OCI-LY7 (cell line): ENCODE measurements at regions not wholly inside any gene's neighbourhood (a gene's known extent, or its start where the extent isn't known, plus 50 kb on each side); places are given as distances from the start of the nearest gene placed in this dataset.

ENCODE experiments used
- BruUV-seq: library from RNA; stranded (reverse); fragments of 400-500 nt; replicated peaks from 2 replicates; lab custom pipeline; 2021; lab: Mats Ljungman, UMichigan
- CTCF ChIA-PET: fragments of 300-600 bp; sonication (Branson Sonifier 250); formaldehyde crosslinking; loops from one replicate; lab custom pipeline; 2022; ENCODE audit warnings: antibody characterized with exemption; ENCODE audit not compliant: unreplicated experiment; lab: Charles Lee
- POLR2A ChIA-PET: fragments of 300-600 bp; sonication (Branson Sonifier 250); formaldehyde crosslinking; loops from one replicate; lab custom pipeline; 2022; ENCODE audit warnings: antibody characterized with exemption; lab: Charles Lee
- DNase-seq: peaks from one replicate; pipeline ENCODE4 v3.0.0-alpha.2; 2015; ENCODE audit warnings: low spot score
- H2AFZ ChIP-seq: fragments of 200-600 bp; sonication (generic), shearing (Covaris generic); 2 replicates; pipeline ENCODE4 v1.6.1; 2014; ENCODE audit warnings: mild to moderate bottlenecking, antibody characterized with exemption, low read length, moderate library complexity
- H3K27ac ChIP-seq: fragments of 200-600 bp; sonication (generic); 2 replicates; pipeline ENCODE4 v1.5.1; 2014; ENCODE audit warnings: mixed run types, low read depth, mild to moderate bottlenecking, moderate library complexity, low read length, inconsistent platforms; ENCODE audit not compliant: poor library complexity, severe bottlenecking
- H3K36me3 ChIP-seq: fragments of 200-600 bp; sonication (generic); 2 replicates; pipeline ENCODE4 v1.6.1; 2014; ENCODE audit warnings: mild to moderate bottlenecking, antibody characterized with exemption, low read length, moderate library complexity, mixed read lengths; ENCODE audit not compliant: insufficient read depth
- H3K4me1 ChIP-seq: fragments of 200-600 bp; sonication (generic); 2 replicates; pipeline ENCODE4 v1.5.1; 2014; ENCODE audit warnings: mild to moderate bottlenecking, low read length; ENCODE audit not compliant: insufficient read depth, poor library complexity, severe bottlenecking
- H3K4me2 ChIP-seq: fragments of 200-600 bp; sonication (generic); 2 replicates; pipeline ENCODE4 v1.6.1; 2014; ENCODE audit warnings: mild to moderate bottlenecking, low read length
- H3K4me3 ChIP-seq: fragments of 200-600 bp; sonication (generic); 2 replicates; pipeline ENCODE4 v1.5.1; 2014; ENCODE audit warnings: mild to moderate bottlenecking, low read depth, low read length; ENCODE audit not compliant: poor library complexity, severe bottlenecking
- H3K79me2 ChIP-seq: fragments of 200-600 bp; sonication (generic); 2 replicates; pipeline ENCODE4 v1.6.1; 2016; ENCODE audit warnings: low read depth, mild to moderate bottlenecking, low read length, moderate library complexity, mixed read lengths; ENCODE audit not compliant: insufficient read depth
- H3K9me2 ChIP-seq: fragments of 200-600 bp; sonication (generic); 2 replicates; pipeline ENCODE4 v1.6.1; 2016; ENCODE audit warnings: mild to moderate bottlenecking, low read length, mixed read lengths; ENCODE audit not compliant: insufficient read depth
- H3K9me3 ChIP-seq: fragments of 200-600 bp; sonication (generic); 2 replicates; pipeline ENCODE4 v1.6.1; 2014; ENCODE audit warnings: mild to moderate bottlenecking, mixed run types, low read length, mixed read lengths
- H4K20me1 ChIP-seq: fragments of 200-600 bp; sonication (generic); 2 replicates; pipeline ENCODE4 v1.6.1; 2014; ENCODE audit warnings: mild to moderate bottlenecking, antibody characterized with exemption, low read length, moderate library complexity, mixed read lengths; ENCODE audit not compliant: insufficient read depth
- CTCF ChIP-seq: fragments of 200-600 bp; sonication (generic); conservative IDR thresholded peaks from 2 replicates; pipeline ENCODE4 v1.5.1; 2014; ENCODE audit warnings: mild to moderate bottlenecking, antibody characterized with exemption, low read length, moderate library complexity, mixed read lengths
- EZH2phosphoT487 ChIP-seq: fragments of 200-600 bp; sonication (generic); IDR thresholded peaks from 2 replicates; pipeline ENCODE4 v1.6.1; 2018; ENCODE audit warnings: low read depth, borderline replicate concordance, mild to moderate bottlenecking, mixed run types, antibody characterized with exemption, low read length, moderate library complexity, mixed read lengths
- intact Hi-C: fragments of 100-400 bp; cut with micrococcal nuclease; formaldehyde crosslinking; loops from one replicate; pipeline ENCODE4 v1.10.0; 2022; ENCODE audit not compliant: unreplicated experiment

- Histone ChIP-seq H3K4me3 (no peak overlapping the region), H3K9me3 (no peaks in the 10 kb centered on the region), H3K27ac (no peak overlapping the region), H4K20me1 (no peaks in the 10 kb centered on the region), H3K9me2 (no peaks in the 10 kb centered on the region), H3K79me2 (no peaks in the 10 kb centered on the region), H3K36me3 (no peaks in the 10 kb centered on the region), H3K4me2 (no peak overlapping the region), H2AFZ (no peak overlapping the region), H3K4me1 (no peaks in the 10 kb centered on the region)
- intact Hi-C loops, result no loop called here
- CTCF ChIA-PET, result no interaction called here
- POLR2A ChIA-PET, result interaction anchor here (0.8 to 1.2 kb wide), 2 partner anchors 14 to 471 kb away, joined by 3 to 4 read pairs; no protein-coding TSS in a partner anchor
- no TSS peak for BruUV-seq
- TF ChIP-seq EZH2phosphoT487, result no peak
- peak; percentile 72 for TF ChIP-seq CTCF
- DNase-seq, result peak; percentile 33
Measured at GRCh38 chr2:145484448-145485097, 964.7 kb upstream of the ZEB2 start.

GRCh38 chr2:145483854-145484253, 963.9 kb upstream of the ZEB2 start:
- H3K27ac ChIP-seq, result no peak overlapping the region
- H4K20me1 ChIP-seq, result no peaks in the 10 kb centered on the region
- no TSS peak for BruUV-seq
- no peak for DNase-seq
- TF ChIP-seq CTCF, result no peak
- no peak for TF ChIP-seq EZH2phosphoT487
- ChIA-PET POLR2A (interaction anchor here (0.5 to 1.2 kb wide), 4 partner anchors 13 to 471 kb away, joined by 3 to 4 read pairs (median 4); no protein-coding TSS in a partner anchor), CTCF (no interaction called here)
- H3K36me3 ChIP-seq, result no peaks in the 10 kb centered on the region
- H3K4me2 ChIP-seq, result no peak overlapping the region
- no peaks in the 10 kb centered on the region for H3K79me2 ChIP-seq
- no peaks in the 10 kb centered on the region for H3K9me3 ChIP-seq
- H3K4me3 ChIP-seq, result no peak overlapping the region
- no peaks in the 10 kb centered on the region for H3K9me2 ChIP-seq
- intact Hi-C loops, result no loop called here
- no peak overlapping the region for H2AFZ ChIP-seq
- no peaks in the 10 kb centered on the region for H3K4me1 ChIP-seq

GRCh38 chr2:145481334-145481922, 961.5 kb upstream of the ZEB2 start:
- POLR2A ChIA-PET, result interaction anchor here (0.5 to 0.9 kb wide), 5 partner anchors 33 to 591 kb away, joined by 3 to 4 read pairs (median 3); no protein-coding TSS in a partner anchor
- BruUV-seq, result no TSS peak
- intact Hi-C loops, result no loop called here

More at GRCh38 chr2:145481334-145481922, 961.5 kb upstream of the ZEB2 start:
- TF ChIP-seq CTCF (no peak), EZH2phosphoT487 (no peak)
- no peak overlapping the region for H3K4me3 ChIP-seq
- H3K9me3 ChIP-seq, result no peaks in the 10 kb centered on the region
- no peak overlapping the region for H3K27ac ChIP-seq
- no peak overlapping the region for H3K4me2 ChIP-seq
- H2AFZ ChIP-seq, result no peak overlapping the region
- no peak for DNase-seq
- H3K9me2 ChIP-seq, result no peaks in the 10 kb centered on the region
- no peaks in the 10 kb centered on the region for H3K4me1 ChIP-seq
- H4K20me1 ChIP-seq, result no peaks in the 10 kb centered on the region
- no peaks in the 10 kb centered on the region for H3K36me3 ChIP-seq
- CTCF ChIA-PET, result no interaction called here
- no peaks in the 10 kb centered on the region for H3K79me2 ChIP-seq
